ENCODE measurements at regions not wholly inside any gene's neighbourhood (a gene's known extent, or its start where the extent isn't known, plus 50 kb on each side); places are given as distances from the start of the nearest gene placed in this dataset.

DNA sequence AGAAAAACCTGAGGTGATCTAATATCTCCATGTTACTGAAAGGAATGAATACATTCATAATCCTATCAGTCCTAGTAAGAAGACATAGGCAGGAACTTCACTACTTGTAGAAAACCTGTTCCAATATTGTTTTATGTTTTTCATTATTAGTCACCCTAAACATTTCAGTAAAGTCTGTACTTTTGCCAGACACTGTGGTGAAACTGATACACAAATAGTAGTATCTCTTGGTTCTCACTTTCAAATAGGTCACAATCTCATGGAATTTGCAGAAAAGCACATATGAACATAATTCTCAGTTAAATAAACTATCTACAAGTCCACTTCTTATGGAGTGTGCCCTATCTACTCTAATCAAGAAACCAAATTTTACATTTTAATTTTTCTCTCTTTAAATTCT lies 88.3 kb upstream of the PCDH9 start:
- TF ChIP-seq EZH2 (IDR thresholded peaks at IDR 0.05; ENCODE audit: insufficient read depth, low read length): no peak
- TF ChIP-seq, protein P1, sequence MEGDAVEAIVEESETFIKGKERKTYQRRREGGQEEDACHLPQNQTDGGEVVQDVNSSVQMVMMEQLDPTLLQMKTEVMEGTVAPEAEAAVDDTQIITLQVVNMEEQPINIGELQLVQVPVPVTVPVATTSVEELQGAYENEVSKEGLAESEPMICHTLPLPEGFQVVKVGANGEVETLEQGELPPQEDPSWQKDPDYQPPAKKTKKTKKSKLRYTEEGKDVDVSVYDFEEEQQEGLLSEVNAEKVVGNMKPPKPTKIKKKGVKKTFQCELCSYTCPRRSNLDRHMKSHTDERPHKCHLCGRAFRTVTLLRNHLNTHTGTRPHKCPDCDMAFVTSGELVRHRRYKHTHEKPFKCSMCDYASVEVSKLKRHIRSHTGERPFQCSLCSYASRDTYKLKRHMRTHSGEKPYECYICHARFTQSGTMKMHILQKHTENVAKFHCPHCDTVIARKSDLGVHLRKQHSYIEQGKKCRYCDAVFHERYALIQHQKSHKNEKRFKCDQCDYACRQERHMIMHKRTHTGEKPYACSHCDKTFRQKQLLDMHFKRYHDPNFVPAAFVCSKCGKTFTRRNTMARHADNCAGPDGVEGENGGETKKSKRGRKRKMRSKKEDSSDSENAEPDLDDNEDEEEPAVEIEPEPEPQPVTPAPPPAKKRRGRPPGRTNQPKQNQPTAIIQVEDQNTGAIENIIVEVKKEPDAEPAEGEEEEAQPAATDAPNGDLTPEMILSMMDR (IDR thresholded peaks at IDR 0.05; ENCODE audit: insufficient read depth, low read depth, low read length): no peak
